GM18517 (cell line): ENCODE measurements at regions not wholly inside any gene's neighbourhood (a gene's known extent, or its start where the extent isn't known, plus 50 kb on each side); places are given as distances from the start of the nearest gene placed in this dataset.
"Not testable (repeated sequence)": the region's sequence is repeated elsewhere in the genome, so short reads cannot be mapped to it uniquely, and the experiment has no call there.

ENCODE experiments used
- ATAC-seq: cut with Tn5 transposase; IDR thresholded peaks from one replicate; pipeline ENCODE4 v1.9.1; 2021; ENCODE audit warnings: mild to moderate bottlenecking, moderate library complexity; ENCODE audit not compliant: unreplicated experiment

GRCh38 chr3:5917932-5918331, 730.4 kb downstream of the EDEM1 start:
- no peak for ATAC-seq

GRCh38 chr3:5918626-5919025, 731.1 kb downstream of the EDEM1 start:
- no peak for ATAC-seq

DNA sequence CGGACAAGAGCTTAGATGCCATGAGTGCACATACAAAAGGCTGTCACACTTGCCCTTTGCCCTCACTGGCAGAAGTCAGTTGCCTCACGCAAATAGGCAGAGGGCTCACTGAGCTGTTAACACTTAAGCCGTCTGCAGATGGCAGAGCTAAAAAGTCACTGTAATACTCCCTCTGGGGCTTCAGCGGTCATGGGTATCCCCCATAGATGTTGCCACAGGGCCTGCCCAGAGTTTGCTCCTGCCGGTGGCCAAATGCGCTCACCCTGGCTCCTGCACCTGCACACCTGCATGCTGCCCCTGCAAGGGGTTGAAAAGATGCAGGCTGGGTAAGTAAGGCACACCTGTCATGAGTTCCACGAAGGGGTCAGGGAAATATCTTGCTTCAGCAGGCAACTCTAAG, 741.5 kb downstream of the EDEM1 start:
- no peak for ATAC-seq

DNA sequence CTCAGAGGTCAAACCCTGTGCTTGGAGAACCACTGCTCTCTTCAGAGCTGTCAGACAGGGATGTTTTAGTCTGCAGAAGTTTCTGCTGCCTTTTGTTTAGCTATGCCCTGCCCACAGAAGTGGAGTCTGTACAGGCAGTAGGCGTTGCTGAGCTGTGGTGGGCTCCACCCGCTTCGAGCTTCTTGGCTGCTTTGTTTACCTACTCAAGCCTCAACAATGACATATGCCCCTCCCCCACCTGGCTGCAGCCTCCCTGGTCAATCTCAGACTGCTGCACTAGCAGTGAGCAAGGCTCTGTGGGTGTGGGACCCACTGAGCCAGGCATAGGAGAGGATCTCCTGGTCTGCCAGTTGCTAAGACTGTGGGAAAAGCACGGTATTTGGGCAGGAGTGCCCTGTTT, 756.6 kb downstream of the EDEM1 start:
- not testable (repeated sequence) for ATAC-seq

GRCh38 chr3:5948084-5948483, 760.6 kb downstream of the EDEM1 start:
- no peak for ATAC-seq

DNA sequence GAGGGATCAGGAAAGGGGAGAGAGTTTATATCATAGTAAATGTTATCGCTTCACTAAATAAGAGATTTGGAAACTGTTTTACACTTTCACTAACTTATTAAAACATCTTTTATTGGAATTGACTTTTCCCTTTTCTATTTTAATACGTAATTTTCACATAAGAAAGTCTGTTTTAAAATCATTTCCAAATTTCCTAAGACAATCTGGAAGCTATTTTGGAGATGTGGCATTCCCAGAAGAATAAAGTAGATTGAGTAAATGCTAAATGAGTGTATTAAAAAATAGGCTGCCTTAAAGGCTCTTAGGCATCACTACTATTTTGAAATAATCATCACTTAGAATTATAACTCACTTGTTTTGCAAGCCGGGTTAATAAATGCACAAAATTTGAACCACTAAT, 763.5 kb downstream of the EDEM1 start:
- no peak for ATAC-seq

- no peak for ATAC-seq
Measured at GRCh38 chr3:5972586-5972985, 785.1 kb downstream of the EDEM1 start.

GRCh38 chr3:5974630-5975322, 787.3 kb downstream of the EDEM1 start:
- ATAC-seq = no peak

- ATAC-seq = no peak
Measured at GRCh38 chr3:5977331-5977730, 789.8 kb downstream of the EDEM1 start.

GRCh38 chr3:5980475-5980874, 793.0 kb downstream of the EDEM1 start:
- ATAC-seq = no peak

- no peak for ATAC-seq
Measured at GRCh38 chr3:5994651-5995050, 807.1 kb downstream of the EDEM1 start.

GRCh38 chr3:6018456-6018855, 830.9 kb downstream of the EDEM1 start:
- no peak for ATAC-seq

- ATAC-seq = no peak
Measured at GRCh38 chr3:6022621-6023020, 835.1 kb downstream of the EDEM1 start.

- ATAC-seq = no peak
Measured at GRCh38 chr3:6025032-6025431, 835.9 kb upstream of the GRM7 start.

DNA sequence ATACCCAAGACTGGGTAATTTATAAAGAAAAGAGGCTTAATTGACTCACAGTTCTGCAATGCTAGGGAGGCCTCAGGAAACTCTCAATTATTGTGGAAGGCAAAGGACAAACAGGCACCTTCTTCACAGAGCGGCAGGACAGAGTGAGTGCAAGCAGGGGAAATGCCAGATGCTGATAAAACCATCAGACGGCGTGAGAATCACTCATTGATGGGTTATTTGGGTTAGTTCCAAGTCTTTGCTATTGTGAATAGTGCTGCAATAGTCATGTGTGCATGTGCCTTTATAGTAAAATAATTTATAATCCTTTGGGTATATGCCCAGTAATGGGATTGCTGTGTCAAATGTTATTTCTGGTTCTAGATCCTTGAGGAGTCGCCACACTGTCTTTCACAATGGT, 830.3 kb upstream of the GRM7 start:
- not testable (repeated sequence) for ATAC-seq

DNA sequence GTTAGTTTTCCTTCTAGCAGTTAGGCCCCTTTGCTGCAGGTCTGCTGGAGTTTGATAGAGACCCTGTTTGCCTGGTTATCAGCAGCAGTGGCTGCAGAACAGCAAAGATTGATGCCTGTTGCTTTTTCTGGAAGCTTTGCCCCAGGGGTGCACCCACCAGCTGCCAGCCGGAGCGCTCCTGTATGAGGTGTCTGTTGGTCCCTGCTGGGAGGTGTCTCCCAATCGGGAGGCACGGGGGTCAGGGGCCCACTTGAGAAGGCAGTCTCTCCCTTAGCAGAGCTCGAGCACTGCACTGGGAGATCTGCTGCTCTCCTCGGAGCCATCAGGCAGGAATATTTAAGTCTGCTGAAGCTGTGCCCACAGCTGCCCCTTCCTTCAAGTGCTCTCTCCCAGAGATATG, 825.3 kb upstream of the GRM7 start:
- no peak for ATAC-seq

DNA sequence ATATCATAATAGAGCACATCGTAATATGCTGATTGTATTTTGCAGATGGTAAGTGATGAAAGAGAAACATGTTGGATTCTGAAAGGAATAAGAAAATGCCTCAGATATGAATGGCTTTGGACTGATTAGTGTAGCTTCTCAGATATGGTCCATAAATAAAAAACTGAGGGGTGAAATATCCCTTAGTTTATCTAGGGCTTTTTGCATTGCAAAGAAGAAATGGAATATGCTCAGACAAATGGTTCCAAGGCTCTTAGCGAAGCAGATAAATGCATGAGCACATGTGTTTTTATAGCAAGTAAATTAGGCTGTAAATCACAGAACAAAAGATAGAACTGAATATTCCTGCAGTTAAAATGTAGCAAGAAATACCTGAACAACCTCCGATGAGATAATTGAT, 820.9 kb upstream of the GRM7 start:
- ATAC-seq = no peak

- no peak for ATAC-seq
Measured at GRCh38 chr3:6041894-6042293, 819.0 kb upstream of the GRM7 start.

GRCh38 chr3:6047016-6047415, 813.9 kb upstream of the GRM7 start:
- ATAC-seq = no peak

GRCh38 chr3:6060251-6060650, 800.7 kb upstream of the GRM7 start:
- no peak for ATAC-seq

DNA sequence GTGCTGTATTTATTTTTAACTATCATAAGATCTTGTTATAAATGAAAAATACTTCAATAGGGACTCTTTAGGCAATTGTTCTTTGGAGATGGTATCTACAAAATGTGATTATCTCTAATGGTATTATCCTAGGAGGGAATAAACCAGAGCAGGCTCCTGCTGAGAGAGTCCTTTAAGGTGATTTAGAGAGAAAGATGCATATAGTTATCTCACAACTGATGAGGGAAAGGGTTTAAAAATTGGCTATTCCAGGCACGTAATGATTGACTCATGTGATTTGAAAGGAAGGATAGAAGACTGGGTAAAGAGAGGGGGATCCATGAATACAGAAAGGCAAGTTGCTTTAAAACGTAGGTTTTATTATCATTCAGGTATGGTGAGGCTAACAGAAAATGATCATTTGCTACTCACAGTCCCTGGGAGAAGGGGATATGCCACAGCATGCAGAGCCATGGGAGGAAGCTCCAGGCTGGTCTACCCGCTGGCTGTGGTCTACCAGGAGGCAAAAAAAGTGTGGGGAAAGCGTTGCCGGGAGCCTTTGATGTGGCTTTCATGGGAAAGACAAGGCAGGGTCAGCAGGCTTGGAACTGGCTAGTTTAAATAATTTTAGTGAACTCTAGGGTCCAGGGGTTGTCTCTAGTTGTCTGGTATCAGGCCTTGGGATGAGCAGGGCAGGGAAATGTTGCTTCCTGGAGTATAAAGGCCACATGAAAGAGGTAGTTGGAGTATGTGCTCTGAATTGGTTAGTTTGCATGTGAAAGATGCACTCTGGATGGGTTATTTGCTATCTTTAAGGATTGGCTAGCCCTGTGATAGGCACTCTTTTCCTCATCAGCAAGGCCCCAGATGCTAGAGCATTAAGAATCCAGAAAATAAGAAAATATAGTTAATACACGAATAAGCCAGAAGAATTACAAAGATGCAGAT, 798.4 kb upstream of the GRM7 start:
- ATAC-seq = no peak

- ATAC-seq = no peak
Measured at GRCh38 chr3:6066397-6066796, 794.5 kb upstream of the GRM7 start.
